MM.1S (cell line): ENCODE measurements at regions not wholly inside any gene's neighbourhood (a gene's known extent, or its start where the extent isn't known, plus 50 kb on each side); places are given as distances from the start of the nearest gene placed in this dataset.

ENCODE experiments used
- DNase-seq: peaks from one replicate; pipeline ENCODE4 v3.0.0-alpha.2; 2015
- H2AFZ ChIP-seq: fragments of 300-600 bp; sonication (generic); 2 replicates; pipeline ENCODE4 v1.6.0; 2016; ENCODE audit warnings: antibody characterized with exemption, low read length
- H3F3A ChIP-seq: fragments of 300-600 bp; sonication (generic); 2 replicates; pipeline ENCODE4 v1.6.1; 2016; ENCODE audit warnings: mild to moderate bottlenecking, antibody characterized with exemption, low read length, moderate library complexity, mixed read lengths; ENCODE audit not compliant: insufficient read depth
- H3K27ac ChIP-seq: fragments of 300-600 bp; sonication (generic); 2 replicates; pipeline ENCODE4 v1.5.1; 2016; ENCODE audit warnings: mild to moderate bottlenecking, low read length
- H3K27me3 ChIP-seq: fragments of 300-600 bp; sonication (generic); replicated peaks from 2 replicates; pipeline ENCODE4 v1.6.0; 2016; ENCODE audit warnings: low read length; ENCODE audit not compliant: insufficient read depth
- H3K36me3 ChIP-seq: fragments of 300-600 bp; sonication (generic); replicated peaks from 2 replicates; pipeline ENCODE4 v1.6.1; 2016; ENCODE audit warnings: mild to moderate bottlenecking, low read length, mixed read lengths; ENCODE audit not compliant: insufficient read depth
- H3K4me1 ChIP-seq: fragments of 300-600 bp; sonication (generic); 2 replicates; pipeline ENCODE4 v1.6.1; 2016; ENCODE audit warnings: low read length, mixed read lengths
- H3K4me2 ChIP-seq: fragments of 300-600 bp; sonication (generic); 2 replicates; pipeline ENCODE4 v1.6.0; 2016; ENCODE audit warnings: low read depth, low read length
- H3K4me3 ChIP-seq: fragments of 300-600 bp; sonication (generic); 2 replicates; pipeline ENCODE4 v1.5.1; 2016; ENCODE audit warnings: low read length, mixed read lengths
- H3K79me2 ChIP-seq: fragments of 300-600 bp; sonication (generic); 2 replicates; pipeline ENCODE4 v1.6.1; 2016; ENCODE audit warnings: mixed run types, low read length, mixed read lengths
- H3K9ac ChIP-seq: fragments of 300-600 bp; sonication (generic); 2 replicates; pipeline ENCODE4 v1.6.1; 2016; ENCODE audit warnings: low read length, mixed read lengths
- H3K9me2 ChIP-seq: fragments of 300-600 bp; sonication (generic); replicated peaks from 2 replicates; pipeline ENCODE4 v1.6.1; 2016; ENCODE audit warnings: mild to moderate bottlenecking, low read length, mixed read lengths; ENCODE audit not compliant: insufficient read depth
- H3K9me3 ChIP-seq: fragments of 300-600 bp; sonication (generic); replicated peaks from 2 replicates; pipeline ENCODE4 v1.6.1; 2016; ENCODE audit warnings: mild to moderate bottlenecking, low read length, mixed read lengths; ENCODE audit not compliant: insufficient read depth
- H4K20me1 ChIP-seq: fragments of 300-600 bp; sonication (generic); 2 replicates; pipeline ENCODE4 v1.6.1; 2016; ENCODE audit warnings: mild to moderate bottlenecking, low read length, moderate library complexity, mixed read lengths; ENCODE audit not compliant: insufficient read depth
- EZH2 ChIP-seq: fragments of 300-600 bp; sonication (generic); optimal IDR thresholded peaks from 2 replicates; pipeline ENCODE3; 2017; ENCODE audit warnings: low read depth, mild to moderate bottlenecking, antibody characterized with exemption, low read length, mixed read lengths
- EZH2phosphoT487 ChIP-seq: fragments of 300-600 bp; sonication (generic); IDR thresholded peaks from 2 replicates; pipeline ENCODE4 v1.6.1; 2018; ENCODE audit warnings: antibody characterized with exemption, low read length
- TF ChIP-seq, protein P1 (sequence below): fragments of 300-600 bp; sonication (generic); IDR thresholded peaks from 2 replicates; pipeline ENCODE4 v1.5.1; 2016; ENCODE audit warnings: antibody characterized with exemption, low read length, mixed read lengths

- no peaks in the 10 kb centered on the region for H3F3A ChIP-seq
- no peak for DNase-seq
- no peaks in the 10 kb centered on the region for H3K36me3 ChIP-seq
- TF ChIP-seq EZH2, result no peak
- TF ChIP-seq, protein P1, sequence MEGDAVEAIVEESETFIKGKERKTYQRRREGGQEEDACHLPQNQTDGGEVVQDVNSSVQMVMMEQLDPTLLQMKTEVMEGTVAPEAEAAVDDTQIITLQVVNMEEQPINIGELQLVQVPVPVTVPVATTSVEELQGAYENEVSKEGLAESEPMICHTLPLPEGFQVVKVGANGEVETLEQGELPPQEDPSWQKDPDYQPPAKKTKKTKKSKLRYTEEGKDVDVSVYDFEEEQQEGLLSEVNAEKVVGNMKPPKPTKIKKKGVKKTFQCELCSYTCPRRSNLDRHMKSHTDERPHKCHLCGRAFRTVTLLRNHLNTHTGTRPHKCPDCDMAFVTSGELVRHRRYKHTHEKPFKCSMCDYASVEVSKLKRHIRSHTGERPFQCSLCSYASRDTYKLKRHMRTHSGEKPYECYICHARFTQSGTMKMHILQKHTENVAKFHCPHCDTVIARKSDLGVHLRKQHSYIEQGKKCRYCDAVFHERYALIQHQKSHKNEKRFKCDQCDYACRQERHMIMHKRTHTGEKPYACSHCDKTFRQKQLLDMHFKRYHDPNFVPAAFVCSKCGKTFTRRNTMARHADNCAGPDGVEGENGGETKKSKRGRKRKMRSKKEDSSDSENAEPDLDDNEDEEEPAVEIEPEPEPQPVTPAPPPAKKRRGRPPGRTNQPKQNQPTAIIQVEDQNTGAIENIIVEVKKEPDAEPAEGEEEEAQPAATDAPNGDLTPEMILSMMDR, result no peak
- TF ChIP-seq EZH2phosphoT487, result no peak
- no peaks in the 10 kb centered on the region for H3K27me3 ChIP-seq
- no peak overlapping the region for H2AFZ ChIP-seq
- H3K4me2 ChIP-seq, result no peak overlapping the region
- peaks cover 15% of the 10 kb centered on the region for H3K4me1 ChIP-seq
- no peaks in the 10 kb centered on the region for H3K9me3 ChIP-seq
- H3K4me3 ChIP-seq, result no peak overlapping the region
- no peaks in the 10 kb centered on the region for H4K20me1 ChIP-seq
- no peak overlapping the region for H3K9ac ChIP-seq
- H3K79me2 ChIP-seq, result no peaks in the 10 kb centered on the region
- no peaks in the 10 kb centered on the region for H3K9me2 ChIP-seq
- H3K27ac ChIP-seq, result no peak overlapping the region
Observed at GRCh38 chr9:99745085-99745484, 76.6 kb upstream of the NR4A3 start.

GRCh38 chr9:99746406-99746805 is 75.3 kb upstream of the NR4A3 start:
- no peaks in the 10 kb centered on the region for H3K9me2 ChIP-seq
- H2AFZ ChIP-seq, result no peak overlapping the region
- H3F3A ChIP-seq, result no peaks in the 10 kb centered on the region
- no peaks in the 10 kb centered on the region for H3K27me3 ChIP-seq
- no peaks in the 10 kb centered on the region for H3K9me3 ChIP-seq
- H3K4me2 ChIP-seq, result no peak overlapping the region
- no peak overlapping the region for H3K4me3 ChIP-seq
- no peak for DNase-seq
- TF ChIP-seq, protein P1, result no peak
- TF ChIP-seq EZH2phosphoT487 (no peak), EZH2 (no peak)
- no peak overlapping the region for H3K27ac ChIP-seq
- H3K79me2 ChIP-seq, result no peaks in the 10 kb centered on the region
- H3K9ac ChIP-seq, result no peak overlapping the region
- no peaks in the 10 kb centered on the region for H4K20me1 ChIP-seq
- H3K36me3 ChIP-seq, result no peaks in the 10 kb centered on the region
- peaks cover 15% of the 10 kb centered on the region for H3K4me1 ChIP-seq

GRCh38 chr9:99748266-99748665 is 73.4 kb upstream of the NR4A3 start:
- Histone ChIP-seq H3K4me1 (peaks cover 15% of the 10 kb centered on the region), H3K4me2 (no peak overlapping the region), H3K79me2 (no peaks in the 10 kb centered on the region), H4K20me1 (no peaks in the 10 kb centered on the region), H3K9ac (no peak overlapping the region), H3F3A (no peaks in the 10 kb centered on the region), H3K27me3 (no peaks in the 10 kb centered on the region), H3K9me3 (no peaks in the 10 kb centered on the region), H3K27ac (no peak overlapping the region), H3K36me3 (no peaks in the 10 kb centered on the region), H2AFZ (no peak overlapping the region), H3K9me2 (no peaks in the 10 kb centered on the region), H3K4me3 (no peak overlapping the region)
- DNase-seq, result no peak
- no peak for TF ChIP-seq EZH2
- no peak for TF ChIP-seq EZH2phosphoT487
- TF ChIP-seq, protein P1, result no peak
